Stimulated activated effector memory CD8-positive, alpha-beta T cell treated with anti-CD3 and anti-CD28 coated beads, Interleukin-12 subunit alpha, Interleukin-12 subunit beta, amount 100 ng/mL, for 72 hours (primary cell): ENCODE measurements at regions not wholly inside any gene's neighbourhood (a gene's known extent, or its start where the extent isn't known, plus 50 kb on each side); places are given as distances from the start of the nearest gene placed in this dataset.

Experiments
- ATAC-seq: fragments of 150-1000 bp; cut with Tn5 transposase; 2 replicates; pipeline ENCODE4 v1.10.0; 2021
- DNase-seq, 2 donors: peaks; one replicate each; pipeline ENCODE4 v3.0.0; 2021 to 2022; ENCODE audit warnings: low spot score in 2 of 2
- H3K27ac Mint-ChIP-seq: one replicate; pipeline ENCODE4 v1.8.0; 2022; ENCODE audit warnings: mild to moderate bottlenecking, mixed read lengths
- H3K36me3 Mint-ChIP-seq: one replicate; pipeline ENCODE4 v1.8.0; 2022; ENCODE audit warnings: mild to moderate bottlenecking, mixed read lengths
- H3K4me1 Mint-ChIP-seq: one replicate; pipeline ENCODE4 v1.8.0; 2022; ENCODE audit warnings: mixed read lengths
- H3K4me3 Mint-ChIP-seq: one replicate; pipeline ENCODE4 v1.8.0; 2022; ENCODE audit warnings: mild to moderate bottlenecking, mixed read lengths
- H3K9me3 Mint-ChIP-seq: one replicate; pipeline ENCODE4 v1.8.0; 2022; ENCODE audit warnings: mixed read lengths

DNA sequence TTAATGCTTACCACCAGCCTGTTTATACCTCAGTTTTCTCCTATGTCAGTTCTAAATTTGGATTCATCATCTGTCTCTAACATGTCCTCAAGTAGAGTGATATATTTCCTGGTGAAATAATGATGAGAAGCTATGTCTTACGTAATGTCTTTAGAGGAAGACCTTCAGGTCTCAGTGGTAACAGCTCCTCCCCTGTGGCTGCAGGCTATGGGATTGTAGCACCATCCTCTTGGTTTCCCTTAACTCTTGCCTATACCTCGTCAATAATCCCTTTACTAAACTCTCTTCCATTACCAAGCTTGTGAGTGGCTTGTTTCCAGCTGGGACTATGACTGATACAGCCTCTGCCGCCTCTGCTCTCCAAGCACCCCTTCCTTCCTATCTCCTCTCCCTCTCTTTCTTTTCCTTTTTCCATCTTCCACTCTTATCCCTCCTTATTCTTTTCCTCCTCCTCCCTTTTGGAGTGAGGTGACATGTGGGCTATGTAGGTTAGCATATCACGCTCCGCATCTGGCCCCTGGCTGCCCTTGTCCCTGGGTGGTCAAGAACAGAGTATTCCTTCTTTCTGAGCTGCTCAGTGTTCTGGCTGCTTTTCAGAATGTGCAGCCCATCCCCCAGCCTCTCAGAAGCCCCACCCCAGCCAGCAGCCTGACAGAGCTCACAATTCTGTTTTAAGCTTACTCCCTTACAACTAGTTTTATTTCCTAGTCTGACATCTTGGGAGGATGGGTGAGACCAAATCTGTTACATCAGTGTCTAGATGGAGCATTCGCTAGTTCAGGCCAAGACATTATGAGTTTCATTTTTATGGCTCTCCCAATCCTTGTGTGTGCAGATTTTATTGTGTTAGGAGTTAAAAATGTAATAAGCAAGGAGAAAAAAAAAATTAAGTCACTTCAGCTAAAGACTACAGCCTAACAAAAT is 75.0 kb upstream of the RNU6-1 start:
- Mint-ChIP-seq H3K36me3 (no peaks in the 10 kb centered on the region), H3K4me3 (no peak overlapping the region), H3K9me3 (no peaks in the 10 kb centered on the region), H3K4me1 (peaks cover 5% of the 10 kb centered on the region), H3K27ac (no peak overlapping the region)
- DNase-seq = no peak
- no peak for ATAC-seq

- Mint-ChIP-seq H3K4me1 (peaks cover 5% of the 10 kb centered on the region), H3K36me3 (no peaks in the 10 kb centered on the region), H3K9me3 (no peaks in the 10 kb centered on the region), H3K27ac (no peak overlapping the region), H3K4me3 (no peak overlapping the region)
- no peak for DNase-seq
- no peak for ATAC-seq
These were observed 75.9 kb upstream of the RNU6-1 start for GRCh38 chr15:67915461-67916374.

DNA sequence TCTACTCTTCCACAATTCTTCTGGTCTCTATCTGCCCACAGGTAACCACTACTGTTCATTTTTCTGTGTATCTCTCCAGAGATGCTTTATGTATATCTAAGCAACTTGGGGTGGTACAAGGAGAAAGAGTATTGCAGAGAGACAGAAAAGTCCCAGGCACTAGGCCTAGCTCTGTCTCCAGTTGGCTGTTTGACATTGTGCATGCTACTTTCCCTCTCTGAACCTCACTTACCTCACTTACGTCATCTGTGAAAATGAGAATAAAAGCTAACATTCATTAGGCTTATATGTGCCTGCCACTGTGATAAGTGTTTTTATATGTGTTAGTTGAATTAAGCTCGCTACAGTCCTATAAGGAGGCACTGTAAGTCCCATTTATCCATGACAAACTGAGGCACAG is 76.7 kb upstream of the RNU6-1 start:
- Mint-ChIP-seq H3K9me3 (no peaks in the 10 kb centered on the region), H3K27ac (no peak overlapping the region), H3K4me3 (no peak overlapping the region)

GRCh38 chr15:67917037-67917436 is 77.2 kb upstream of the RNU6-1 start:
- no peak overlapping the region for H3K4me3 Mint-ChIP-seq
- no peaks in the 10 kb centered on the region for H3K9me3 Mint-ChIP-seq
- ATAC-seq (no peak), DNase-seq (no peak)
- no peaks in the 10 kb centered on the region for H3K36me3 Mint-ChIP-seq
- no peaks in the 10 kb centered on the region for H3K4me1 Mint-ChIP-seq
- H3K27ac Mint-ChIP-seq = no peak overlapping the region

More for the DNA sequence above, 76.7 kb upstream of the RNU6-1 start:
- H3K4me1 Mint-ChIP-seq = peaks cover 3% of the 10 kb centered on the region
- H3K36me3 Mint-ChIP-seq = no peaks in the 10 kb centered on the region
- no peak for DNase-seq
- no peak for ATAC-seq

DNA sequence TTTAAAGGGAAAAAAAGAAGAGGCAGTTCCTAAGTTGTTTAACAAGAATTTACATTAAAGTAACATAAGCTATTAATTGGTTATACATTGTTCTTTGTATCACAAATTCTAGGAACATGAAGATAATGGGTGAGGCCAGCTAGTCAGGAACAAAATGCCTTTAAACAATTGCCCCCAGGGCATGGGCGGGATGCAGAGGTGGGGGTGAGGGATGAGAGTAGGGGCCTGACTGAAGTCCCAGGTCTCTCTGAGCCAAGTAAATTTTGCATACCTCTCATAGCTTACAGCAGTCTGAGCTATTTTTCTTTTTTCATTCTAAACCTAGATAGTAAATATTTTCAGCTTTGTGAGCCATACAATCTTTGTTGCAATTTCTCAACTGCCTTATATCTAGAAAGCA is 77.8 kb upstream of the RNU6-1 start:
- Mint-ChIP-seq H3K4me3 (no peak overlapping the region), H3K9me3 (no peaks in the 10 kb centered on the region), H3K27ac (no peak overlapping the region), H3K4me1 (no peaks in the 10 kb centered on the region), H3K36me3 (no peaks in the 10 kb centered on the region)
- no peak for ATAC-seq
- DNase-seq = no peak

GRCh38 chr15:67918205-67918861 is 78.5 kb upstream of the RNU6-1 start:
- DNase-seq (no peak), ATAC-seq (no peak)
- Mint-ChIP-seq H3K4me3 (no peak overlapping the region), H3K36me3 (no peaks in the 10 kb centered on the region), H3K27ac (no peak overlapping the region), H3K4me1 (no peaks in the 10 kb centered on the region), H3K9me3 (no peaks in the 10 kb centered on the region)

DNA sequence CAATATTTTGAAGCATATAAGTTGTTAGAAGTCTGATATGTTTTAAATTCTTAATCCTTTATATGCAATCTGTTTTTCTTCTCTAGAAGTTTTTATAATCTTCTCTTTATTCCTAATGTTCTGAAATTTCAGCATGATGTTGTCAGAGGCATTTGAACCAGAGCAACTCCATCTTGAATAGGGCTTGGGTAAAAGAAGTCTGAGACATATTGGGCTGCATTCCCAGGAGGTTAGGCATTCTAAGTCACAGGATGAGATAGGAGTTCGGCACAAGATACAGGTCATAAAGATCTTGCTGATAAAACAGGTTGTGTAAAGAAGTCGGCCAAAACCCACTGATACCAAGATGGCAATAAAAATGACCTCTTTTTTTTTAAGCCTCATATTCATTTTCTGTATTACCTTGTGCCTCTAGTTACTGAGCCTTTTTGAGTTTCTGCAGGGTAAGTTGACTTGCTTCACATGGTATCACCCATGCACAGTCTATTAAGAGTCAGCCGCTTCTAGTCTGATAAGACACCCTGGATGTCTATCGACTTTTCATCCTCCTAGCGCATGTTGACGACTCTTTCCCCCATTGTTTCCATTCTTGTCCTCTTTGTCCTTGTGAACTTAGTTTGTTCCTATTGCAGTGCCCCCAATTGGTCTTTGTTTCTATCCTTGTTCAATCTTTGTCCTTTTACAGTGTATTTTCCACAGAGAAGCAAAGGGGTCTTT is 80.8 kb upstream of the RNU6-1 start:
- Mint-ChIP-seq H3K36me3 (no peaks in the 10 kb centered on the region), H3K9me3 (no peaks in the 10 kb centered on the region)
- no peak for ATAC-seq

GRCh38 chr15:67922106-67922675 is 82.3 kb upstream of the RNU6-1 start:
- H3K4me1 Mint-ChIP-seq = no peaks in the 10 kb centered on the region
- H3K4me3 Mint-ChIP-seq = no peak overlapping the region
- H3K27ac Mint-ChIP-seq = no peak overlapping the region
- DNase-seq = no peak
- no peaks in the 10 kb centered on the region for H3K36me3 Mint-ChIP-seq
- ATAC-seq = no peak
- H3K9me3 Mint-ChIP-seq = no peaks in the 10 kb centered on the region

More for the DNA sequence above, 80.8 kb upstream of the RNU6-1 start:
- H3K27ac Mint-ChIP-seq = no peak overlapping the region
- H3K4me3 Mint-ChIP-seq = no peak overlapping the region
- no peaks in the 10 kb centered on the region for H3K4me1 Mint-ChIP-seq
- DNase-seq = no peak

- Mint-ChIP-seq H3K27ac (no peak overlapping the region), H3K9me3 (no peaks in the 10 kb centered on the region), H3K4me3 (no peak overlapping the region), H3K36me3 (no peaks in the 10 kb centered on the region), H3K4me1 (no peaks in the 10 kb centered on the region)
- ATAC-seq (no peak), DNase-seq (no peak)
These were observed 83.4 kb upstream of the RNU6-1 start for GRCh38 chr15:67922971-67923945.

GRCh38 chr15:67924359-67924974 is 84.6 kb upstream of the RNU6-1 start:
- ATAC-seq = no peak
- Mint-ChIP-seq H3K36me3 (no peaks in the 10 kb centered on the region), H3K27ac (no peak overlapping the region), H3K9me3 (no peaks in the 10 kb centered on the region), H3K4me1 (no peaks in the 10 kb centered on the region), H3K4me3 (no peak overlapping the region)
- no peak for DNase-seq

DNA sequence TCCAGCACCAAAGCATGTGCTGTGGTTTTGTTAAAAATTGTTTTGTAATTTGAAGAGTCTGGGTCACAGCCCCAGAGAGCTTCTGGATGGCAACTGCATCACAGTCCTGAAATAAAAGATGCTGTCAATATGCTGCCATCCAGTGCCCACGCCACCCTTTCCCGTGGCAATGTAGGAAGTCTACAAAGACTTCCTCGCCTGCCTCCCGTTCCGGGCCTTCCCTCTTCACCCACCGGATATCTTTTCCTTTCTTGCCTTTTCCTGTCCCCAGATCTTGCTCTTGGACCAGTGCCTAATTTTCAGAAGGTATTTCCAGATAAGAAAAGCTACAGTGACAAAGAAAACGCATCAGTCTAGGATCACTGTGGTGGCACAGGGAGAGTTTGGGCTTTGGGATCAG is 85.3 kb upstream of the RNU6-1 start:
- no peak for ATAC-seq
- Mint-ChIP-seq H3K9me3 (no peaks in the 10 kb centered on the region), H3K27ac (no peak overlapping the region)

GRCh38 chr15:67927501-67928168 is 87.8 kb upstream of the RNU6-1 start:
- Mint-ChIP-seq H3K4me3 (no peak overlapping the region), H3K27ac (no peak overlapping the region), H3K4me1 (no peaks in the 10 kb centered on the region), H3K36me3 (no peaks in the 10 kb centered on the region), H3K9me3 (no peaks in the 10 kb centered on the region)
- DNase-seq = no peak
- no peak for ATAC-seq

More for the DNA sequence above, 85.3 kb upstream of the RNU6-1 start:
- no peaks in the 10 kb centered on the region for H3K36me3 Mint-ChIP-seq
- no peaks in the 10 kb centered on the region for H3K4me1 Mint-ChIP-seq
- DNase-seq = no peak
- H3K4me3 Mint-ChIP-seq = no peak overlapping the region

- Mint-ChIP-seq H3K36me3 (no peaks in the 10 kb centered on the region), H3K4me3 (no peak overlapping the region), H3K9me3 (no peaks in the 10 kb centered on the region), H3K4me1 (no peaks in the 10 kb centered on the region), H3K27ac (no peak overlapping the region)
- DNase-seq (no peak), ATAC-seq (no peak)
These were observed 88.8 kb upstream of the RNU6-1 start for GRCh38 chr15:67928666-67929065.
